Fibroblast of upper back skin (primary cell): ENCODE measurements at regions not wholly inside any gene's neighbourhood (a gene's known extent, or its start where the extent isn't known, plus 50 kb on each side); places are given as distances from the start of the nearest gene placed in this dataset.
"Not testable (repeated sequence)": the region's sequence is repeated elsewhere in the genome, so short reads cannot be mapped to it uniquely, and the experiment has no call there.

Experiments
- DNase-seq: peaks from one replicate; pipeline ENCODE4 v3.0.0-alpha.2; 2013

GRCh38 chr16:85222155-85222863, 110.0 kb upstream of the CIBAR2 start:
- no peak for DNase-seq

- no peak for DNase-seq
Observed at GRCh38 chr16:85225257-85225656, 113.0 kb upstream of the CIBAR2 start.

- DNase-seq: no peak
Observed at GRCh38 chr16:85225721-85226120, 113.4 kb upstream of the CIBAR2 start.

- DNase-seq: no peak
Observed at GRCh38 chr16:85227084-85227945, 115.0 kb upstream of the CIBAR2 start.

- DNase-seq: peak; percentile 70
Observed at GRCh38 chr16:85227946-85228862, 115.9 kb upstream of the CIBAR2 start.

GRCh38 chr16:85228970-85229430, 116.7 kb upstream of the CIBAR2 start:
- no peak for DNase-seq

GRCh38 chr16:85229869-85230462, 117.7 kb upstream of the CIBAR2 start:
- no peak for DNase-seq

GRCh38 chr16:85230764-85231383, 118.6 kb upstream of the CIBAR2 start:
- not testable (repeated sequence) for DNase-seq

GRCh38 chr16:85231959-85232358, 119.7 kb upstream of the CIBAR2 start:
- DNase-seq: peak; percentile 53

GRCh38 chr16:85232369-85233142, 120.3 kb upstream of the CIBAR2 start:
- DNase-seq: no peak

- no peak for DNase-seq
Observed at GRCh38 chr16:85233516-85233915, 121.2 kb upstream of the CIBAR2 start.

GRCh38 chr16:85234310-85235204, 122.3 kb upstream of the CIBAR2 start:
- peak; percentile 91 for DNase-seq

GRCh38 chr16:85235991-85236817, 123.9 kb upstream of the CIBAR2 start:
- no peak for DNase-seq

GRCh38 chr16:85236818-85237150, 124.5 kb upstream of the CIBAR2 start:
- DNase-seq: peak; percentile 56

- no peak for DNase-seq
Observed at GRCh38 chr16:85237817-85238216, 125.5 kb upstream of the CIBAR2 start.

GRCh38 chr16:85238233-85238647, 126.0 kb upstream of the CIBAR2 start:
- DNase-seq: peak; percentile 95

GRCh38 chr16:85239239-85239638, 127.0 kb upstream of the CIBAR2 start:
- no peak for DNase-seq

GRCh38 chr16:85239871-85240270, 127.6 kb upstream of the CIBAR2 start:
- DNase-seq: no peak
